ENCODE measurements at regions not wholly inside any gene's neighbourhood (a gene's known extent, or its start where the extent isn't known, plus 50 kb on each side); places are given as distances from the start of the nearest gene placed in this dataset.

DNA sequence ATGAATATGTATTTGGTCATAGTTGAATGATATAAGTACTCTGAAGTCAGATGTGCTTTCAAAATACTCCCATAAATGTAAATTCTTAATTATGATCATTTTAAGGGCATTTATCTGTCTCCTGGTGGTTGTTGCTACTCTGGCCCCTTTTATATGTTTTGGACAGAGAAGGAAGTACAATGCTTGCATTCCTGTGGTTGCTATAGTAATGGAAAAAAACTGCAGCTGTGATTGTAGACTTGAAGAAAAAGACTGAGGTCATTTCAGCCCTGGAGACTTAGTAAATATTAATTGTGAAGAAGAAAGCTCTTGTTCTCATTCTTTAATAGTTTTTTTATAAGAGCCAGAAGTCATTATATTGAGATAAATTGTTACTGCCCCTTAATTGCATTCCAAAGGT is 70.2 kb upstream of the FERD3L start:
- Histone ChIP-seq H3K9me3 (no peaks in the 10 kb centered on the region), H3K27ac (no peak overlapping the region), H3K36me3 (no peaks in the 10 kb centered on the region), H3K27me3 (no peaks in the 10 kb centered on the region), H3K4me1 (no peaks in the 10 kb centered on the region), H3K4me3 (no peak overlapping the region)
- no peak for TF ChIP-seq POLR2AphosphoS5 (IDR thresholded peaks at IDR 0.05)
- no peak for TF ChIP-seq EP300 (IDR thresholded peaks at IDR 0.05)
- TF ChIP-seq, protein P1, sequence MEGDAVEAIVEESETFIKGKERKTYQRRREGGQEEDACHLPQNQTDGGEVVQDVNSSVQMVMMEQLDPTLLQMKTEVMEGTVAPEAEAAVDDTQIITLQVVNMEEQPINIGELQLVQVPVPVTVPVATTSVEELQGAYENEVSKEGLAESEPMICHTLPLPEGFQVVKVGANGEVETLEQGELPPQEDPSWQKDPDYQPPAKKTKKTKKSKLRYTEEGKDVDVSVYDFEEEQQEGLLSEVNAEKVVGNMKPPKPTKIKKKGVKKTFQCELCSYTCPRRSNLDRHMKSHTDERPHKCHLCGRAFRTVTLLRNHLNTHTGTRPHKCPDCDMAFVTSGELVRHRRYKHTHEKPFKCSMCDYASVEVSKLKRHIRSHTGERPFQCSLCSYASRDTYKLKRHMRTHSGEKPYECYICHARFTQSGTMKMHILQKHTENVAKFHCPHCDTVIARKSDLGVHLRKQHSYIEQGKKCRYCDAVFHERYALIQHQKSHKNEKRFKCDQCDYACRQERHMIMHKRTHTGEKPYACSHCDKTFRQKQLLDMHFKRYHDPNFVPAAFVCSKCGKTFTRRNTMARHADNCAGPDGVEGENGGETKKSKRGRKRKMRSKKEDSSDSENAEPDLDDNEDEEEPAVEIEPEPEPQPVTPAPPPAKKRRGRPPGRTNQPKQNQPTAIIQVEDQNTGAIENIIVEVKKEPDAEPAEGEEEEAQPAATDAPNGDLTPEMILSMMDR (IDR thresholded peaks at IDR 0.05), result no peak
- no peak for TF ChIP-seq POLR2A (IDR thresholded peaks at IDR 0.05)
- DNase-seq (no peak), ATAC-seq (ENCODE audit: low FRiP score in 2 of 2) (no peak)

DNA sequence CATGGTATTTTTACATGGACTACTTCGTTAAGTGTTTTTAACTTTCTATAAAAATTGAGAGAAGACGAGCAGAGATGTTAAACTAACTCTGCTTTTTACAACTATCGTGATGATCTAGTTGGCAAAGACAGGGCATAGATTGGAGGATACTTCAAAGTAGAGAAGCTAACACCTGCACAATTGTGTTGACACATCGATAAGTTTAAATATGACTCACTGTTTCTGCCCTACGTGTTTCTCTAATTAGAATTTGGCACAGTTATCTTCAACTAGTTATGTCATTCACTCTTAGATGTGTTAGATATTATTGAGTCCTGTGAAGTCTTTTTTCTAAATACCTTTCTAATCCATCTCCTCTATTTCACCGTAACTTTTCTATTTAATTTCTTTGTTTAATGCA is 68.5 kb upstream of the FERD3L start:
- ATAC-seq (ENCODE audit: low FRiP score in 2 of 2) (no peak), DNase-seq (no peak)
- H3K4me3 ChIP-seq, result no peak overlapping the region
- no peaks in the 10 kb centered on the region for H3K4me1 ChIP-seq
- no peaks in the 10 kb centered on the region for H3K36me3 ChIP-seq
- H3K27me3 ChIP-seq, result no peaks in the 10 kb centered on the region
- TF ChIP-seq POLR2A (IDR thresholded peaks at IDR 0.05) (no peak), EP300 (IDR thresholded peaks at IDR 0.05) (no peak), POLR2AphosphoS5 (IDR thresholded peaks at IDR 0.05) (no peak)
- TF ChIP-seq, protein P1 (IDR thresholded peaks at IDR 0.05), result no peak
- H3K27ac ChIP-seq, result no peak overlapping the region
- 69 to 71% methylated on average over 6 of the region's 6 CpGs for WGBS, 2 donors
- H3K9me3 ChIP-seq, result no peaks in the 10 kb centered on the region

DNA sequence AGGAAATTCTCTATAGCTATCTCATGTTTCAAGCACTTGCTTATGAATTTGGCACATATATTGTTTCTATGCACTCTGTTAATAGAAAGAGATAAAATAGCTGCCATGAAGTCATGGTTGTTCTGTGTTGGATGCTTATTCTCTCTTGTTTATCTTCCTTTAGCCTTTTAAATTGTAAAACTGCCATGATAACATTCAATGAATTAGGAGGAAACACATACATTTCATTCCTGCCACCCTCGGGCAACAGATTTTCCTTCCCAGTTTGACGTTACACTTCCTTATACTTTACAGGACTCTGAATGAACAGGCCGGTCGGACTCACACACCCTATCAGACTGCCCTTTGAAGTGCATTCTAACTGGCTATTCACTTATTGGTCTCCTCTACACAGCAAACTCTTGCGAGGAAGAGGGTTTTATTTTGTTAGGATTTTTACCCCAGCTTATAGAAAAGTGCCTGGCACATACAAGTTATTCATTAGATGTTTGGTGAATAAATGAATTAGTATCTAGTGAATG is 65.7 kb upstream of the FERD3L start:
- Histone ChIP-seq H3K36me3 (no peaks in the 10 kb centered on the region), H3K4me3 (no peak overlapping the region), H3K27me3 (no peaks in the 10 kb centered on the region), H3K9me3 (no peaks in the 10 kb centered on the region), H3K4me1 (no peaks in the 10 kb centered on the region), H3K27ac (no peak overlapping the region)
- TF ChIP-seq POLR2A (IDR thresholded peaks at IDR 0.05) (no peak), POLR2AphosphoS5 (IDR thresholded peaks at IDR 0.05) (no peak), EP300 (IDR thresholded peaks at IDR 0.05) (no peak)
- TF ChIP-seq, protein P1 (IDR thresholded peaks at IDR 0.05), result no peak
- 26 to 41% methylated on average over 5 of the region's 5 CpGs for WGBS, 2 donors
- no peak for DNase-seq
- ATAC-seq (ENCODE audit: low FRiP score in 2 of 2), result no peak

DNA sequence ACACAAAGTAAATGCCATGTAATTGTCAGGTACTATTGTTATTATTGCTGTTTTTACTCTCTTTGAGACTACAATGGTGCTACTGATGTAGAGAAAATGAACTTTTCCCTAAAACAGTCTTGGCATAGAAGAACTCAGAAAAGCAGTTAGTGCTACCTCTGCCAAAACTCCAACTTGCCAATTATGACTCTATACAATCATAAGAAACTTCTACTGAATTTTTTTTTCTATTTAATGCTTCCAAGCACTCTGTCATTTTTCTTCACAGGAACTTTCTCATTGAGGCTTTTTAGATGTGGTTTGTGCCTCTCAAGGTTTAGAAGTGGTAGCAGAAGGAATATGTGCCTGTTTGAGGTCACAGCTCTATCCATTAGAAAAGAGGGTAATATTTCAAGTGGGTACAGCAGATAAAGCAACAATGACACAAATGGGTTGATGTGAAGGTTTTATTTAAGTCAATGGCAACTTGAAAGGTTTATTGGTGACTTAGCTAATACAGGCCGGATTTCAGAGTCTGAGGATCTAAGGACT is 64.0 kb upstream of the FERD3L start:
- H3K27ac ChIP-seq, result no peak overlapping the region
- H3K36me3 ChIP-seq, result no peaks in the 10 kb centered on the region
- TF ChIP-seq EP300 (IDR thresholded peaks at IDR 0.05) (no peak), POLR2A (IDR thresholded peaks at IDR 0.05) (no peak), POLR2AphosphoS5 (IDR thresholded peaks at IDR 0.05) (no peak)
- TF ChIP-seq, protein P1 (IDR thresholded peaks at IDR 0.05), result no peak
- H3K27me3 ChIP-seq, result no peaks in the 10 kb centered on the region
- 79 to 82% methylated on average over 1 of the region's 1 CpG for WGBS, 2 donors
- no peak for ATAC-seq (ENCODE audit: low FRiP score in 2 of 2)
- no peak for DNase-seq
- H3K4me1 ChIP-seq, result no peaks in the 10 kb centered on the region
- no peaks in the 10 kb centered on the region for H3K9me3 ChIP-seq
- H3K4me3 ChIP-seq, result no peak overlapping the region

DNA sequence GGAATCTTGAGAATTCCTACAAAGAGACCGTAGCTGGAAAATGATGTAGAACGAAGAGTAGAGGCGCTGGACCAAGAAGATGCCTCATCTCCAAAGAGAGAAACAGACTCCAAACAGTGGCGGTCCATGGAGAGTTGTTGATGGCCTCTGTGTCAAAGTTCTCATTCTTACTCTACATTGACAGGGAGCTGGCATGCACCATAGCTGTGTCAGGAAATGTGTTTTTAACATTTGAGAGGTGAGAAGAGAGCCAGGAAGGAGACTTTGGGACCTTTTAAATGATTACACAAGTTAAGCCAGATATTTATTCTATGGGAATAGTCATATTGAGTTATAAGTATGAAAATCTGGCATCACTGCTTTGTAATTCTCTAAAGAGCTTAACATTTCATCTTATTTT is 61.5 kb upstream of the FERD3L start:
- H3K4me3 ChIP-seq, result no peak overlapping the region
- no peak for ATAC-seq (ENCODE audit: low FRiP score in 2 of 2)
- TF ChIP-seq, protein P1 (IDR thresholded peaks at IDR 0.05), result no peak
- no peak for TF ChIP-seq POLR2AphosphoS5 (IDR thresholded peaks at IDR 0.05)
- TF ChIP-seq EP300 (IDR thresholded peaks at IDR 0.05), result no peak
- no peak for TF ChIP-seq POLR2A (IDR thresholded peaks at IDR 0.05)
- no peak overlapping the region for H3K27ac ChIP-seq
- H3K36me3 ChIP-seq, result no peaks in the 10 kb centered on the region
- no peaks in the 10 kb centered on the region for H3K9me3 ChIP-seq
- no peaks in the 10 kb centered on the region for H3K27me3 ChIP-seq
- no peaks in the 10 kb centered on the region for H3K4me1 ChIP-seq
- no peak for DNase-seq
- 78 to 92% methylated on average over 4 of the region's 4 CpGs for WGBS, 2 donors
